Ascending aorta (tissue), 2 donors: ENCODE measurements at regions not wholly inside any gene's neighbourhood (a gene's known extent, or its start where the extent isn't known, plus 50 kb on each side); places are given as distances from the start of the nearest gene placed in this dataset.
A peak's percentile ranks its signal among the peaks of the same experiment; 100 is the strongest.

Experiments used
- DNase-seq, 2 donors: peaks; one replicate each; pipeline ENCODE4 v3.0.0-alpha.2; 2019; ENCODE audit warnings: low spot score in 2 of 2
- H3K27ac ChIP-seq, 2 donors: fragments of 200-600 bp; sonication (generic); one replicate each; pipeline ENCODE4 v1.5.1; 2016 to 2017; ENCODE audit warnings: mild to moderate bottlenecking in 1 of 2
- H3K27me3 ChIP-seq: fragments of 200-600 bp; sonication (generic); one replicate; pipeline ENCODE4 v1.5.1; 2017
- H3K36me3 ChIP-seq, 2 donors: fragments of 200-600 bp; sonication (generic); one replicate each; pipeline ENCODE4 v1.5.1; 2016
- H3K4me1 ChIP-seq, 2 donors: fragments of 200-600 bp; sonication (generic); one replicate each; pipeline ENCODE4 v1.5.1; 2016 to 2017; ENCODE audit warnings: mild to moderate bottlenecking in 1 of 2
- H3K4me3 ChIP-seq, 2 donors: fragments of 200-600 bp; sonication (generic); one replicate each; pipeline ENCODE4 v1.5.1; 2016 to 2017; ENCODE audit warnings: mild to moderate bottlenecking in 1 of 2
- H3K9me3 ChIP-seq, 2 donors: fragments of 200-600 bp; sonication (generic); one replicate each; pipeline ENCODE4 v1.5.1; 2016
- intact Hi-C: fragments of 100-400 bp; cut with DNase I; formaldehyde crosslinking; loops from one replicate; pipeline ENCODE4 v1.15.1; 2023
- TF ChIP-seq, protein P1 (sequence below), 3 experiments: fragments of 200-600 bp in 2 of 3; fragments of 450-650 bp in 1 of 3; sonication (generic) in 2 of 3; IDR thresholded peaks; one replicate each; pipeline ENCODE4 v1.5.1; 2016 to 2019; ENCODE audit warnings: antibody characterized with exemption in 3 of 3, mild to moderate bottlenecking in 1 of 3, moderate library complexity in 1 of 3

DNA sequence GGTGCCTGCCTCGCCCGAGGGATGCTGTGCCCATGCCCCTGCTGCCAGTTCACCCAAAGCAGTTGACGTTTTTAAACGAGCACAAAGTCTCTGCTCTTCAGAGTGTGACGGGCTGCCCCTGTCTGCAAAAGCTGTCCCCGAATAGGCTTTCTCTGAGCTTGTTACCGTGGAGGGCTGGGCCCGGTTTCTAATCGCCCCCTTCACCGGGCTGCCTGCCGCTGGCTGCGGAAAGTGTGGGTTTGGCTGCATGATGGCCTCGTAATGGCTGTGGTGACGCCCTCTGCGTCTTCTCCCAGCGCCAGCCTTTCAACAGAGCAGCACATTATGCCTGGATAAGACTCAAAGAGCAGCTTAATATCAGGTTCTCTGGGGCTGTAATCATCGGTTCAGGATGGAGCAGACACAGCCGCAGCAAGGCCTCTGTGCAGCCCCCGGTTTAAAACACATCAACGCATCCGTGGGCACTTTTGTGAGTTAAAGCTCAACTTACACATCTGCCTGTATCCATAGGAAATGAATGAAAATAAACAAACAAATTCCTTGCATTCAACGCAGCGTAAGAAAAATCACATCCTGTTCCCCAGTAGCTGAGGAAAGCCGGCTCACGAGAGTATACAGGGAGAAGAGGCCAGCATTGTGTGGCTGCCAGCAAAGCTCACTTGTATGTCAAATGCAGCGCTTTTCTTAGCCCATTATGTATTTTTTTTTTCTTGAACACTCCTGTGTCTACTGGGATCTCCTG lies 166.4 kb upstream of the SOX1 start:
- H3K27me3 ChIP-seq: no peaks in the 10 kb centered on the region
- H3K4me1 ChIP-seq: no peaks in the 10 kb centered on the region
- no peak overlapping the region for H3K4me3 ChIP-seq
- H3K36me3 ChIP-seq: no peaks in the 10 kb centered on the region
- no peak overlapping the region for H3K27ac ChIP-seq
- intact Hi-C loops: no loop called here
- no peak for DNase-seq
- TF ChIP-seq, protein P1, sequence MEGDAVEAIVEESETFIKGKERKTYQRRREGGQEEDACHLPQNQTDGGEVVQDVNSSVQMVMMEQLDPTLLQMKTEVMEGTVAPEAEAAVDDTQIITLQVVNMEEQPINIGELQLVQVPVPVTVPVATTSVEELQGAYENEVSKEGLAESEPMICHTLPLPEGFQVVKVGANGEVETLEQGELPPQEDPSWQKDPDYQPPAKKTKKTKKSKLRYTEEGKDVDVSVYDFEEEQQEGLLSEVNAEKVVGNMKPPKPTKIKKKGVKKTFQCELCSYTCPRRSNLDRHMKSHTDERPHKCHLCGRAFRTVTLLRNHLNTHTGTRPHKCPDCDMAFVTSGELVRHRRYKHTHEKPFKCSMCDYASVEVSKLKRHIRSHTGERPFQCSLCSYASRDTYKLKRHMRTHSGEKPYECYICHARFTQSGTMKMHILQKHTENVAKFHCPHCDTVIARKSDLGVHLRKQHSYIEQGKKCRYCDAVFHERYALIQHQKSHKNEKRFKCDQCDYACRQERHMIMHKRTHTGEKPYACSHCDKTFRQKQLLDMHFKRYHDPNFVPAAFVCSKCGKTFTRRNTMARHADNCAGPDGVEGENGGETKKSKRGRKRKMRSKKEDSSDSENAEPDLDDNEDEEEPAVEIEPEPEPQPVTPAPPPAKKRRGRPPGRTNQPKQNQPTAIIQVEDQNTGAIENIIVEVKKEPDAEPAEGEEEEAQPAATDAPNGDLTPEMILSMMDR (IDR thresholded peaks at IDR 0.05): no peak
- no peaks in the 10 kb centered on the region for H3K9me3 ChIP-seq

DNA sequence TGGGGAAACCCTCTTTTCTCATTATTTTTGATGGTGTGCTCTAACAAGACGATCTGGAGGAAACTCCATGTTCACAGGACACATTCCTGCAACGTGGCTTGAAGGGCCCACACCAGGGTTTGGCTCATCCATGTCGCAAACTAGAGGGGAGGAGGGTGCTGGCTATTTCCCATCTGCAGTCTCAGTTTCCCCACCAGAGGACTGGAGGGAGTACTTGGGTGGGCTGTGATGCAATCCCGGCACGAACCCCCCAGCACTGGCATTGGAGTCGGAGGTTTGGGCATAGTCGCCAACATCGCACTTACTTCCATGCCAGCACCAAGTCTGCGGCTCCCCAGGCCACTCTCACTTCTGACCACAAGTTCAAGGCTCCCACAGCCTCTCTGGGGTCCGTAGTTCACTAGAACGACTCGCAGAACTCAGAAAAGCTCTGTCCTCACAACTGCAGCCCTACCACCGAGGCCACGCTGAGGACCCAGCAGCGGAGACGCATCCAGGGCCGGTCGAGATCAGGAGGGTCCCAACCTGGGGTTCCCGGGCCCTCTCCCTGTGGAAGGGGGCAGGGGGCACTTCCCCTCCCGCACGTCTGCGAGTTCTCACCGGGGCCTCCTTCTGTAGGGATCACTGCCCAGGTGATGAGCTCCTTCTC lies 165.6 kb upstream of the SOX1 start:
- Histone ChIP-seq H3K4me1 (no peaks in the 10 kb centered on the region), H3K4me3 (no peak overlapping the region), H3K27ac (no peak overlapping the region), H3K9me3 (no peaks in the 10 kb centered on the region), H3K36me3 (no peaks in the 10 kb centered on the region), H3K27me3 (no peaks in the 10 kb centered on the region)
- TF ChIP-seq, protein P1 (IDR thresholded peaks at IDR 0.05): no peak
- intact Hi-C loops: no loop called here
- DNase-seq: no peak

DNA sequence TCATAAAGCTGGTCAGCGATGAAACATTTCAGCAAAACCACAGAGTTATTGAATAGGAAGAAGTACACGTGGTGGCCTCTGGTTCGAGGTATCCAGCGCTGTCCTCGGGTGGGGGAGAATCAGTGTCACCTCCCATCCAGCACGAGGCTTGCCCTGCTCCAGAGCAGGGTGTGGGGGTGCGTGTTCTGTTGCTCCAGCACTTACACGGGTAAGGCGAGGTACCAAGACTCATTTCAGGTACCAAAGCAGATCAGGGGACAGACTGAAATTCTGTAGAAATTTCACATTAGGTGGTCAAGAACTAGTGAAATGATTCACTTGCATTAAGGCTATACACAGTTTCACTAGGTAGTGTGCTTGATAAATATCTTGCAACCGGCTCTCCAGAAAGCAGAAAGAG lies 164.2 kb upstream of the SOX1 start:
- TF ChIP-seq, protein P1 (IDR thresholded peaks at IDR 0.05): no peak
- H3K4me1 ChIP-seq: no peaks in the 10 kb centered on the region
- no peaks in the 10 kb centered on the region for H3K27me3 ChIP-seq
- no peaks in the 10 kb centered on the region for H3K9me3 ChIP-seq
- no peak overlapping the region for H3K27ac ChIP-seq
- intact Hi-C loops: no loop called here
- H3K36me3 ChIP-seq: no peaks in the 10 kb centered on the region
- no peak for DNase-seq
- H3K4me3 ChIP-seq: no peak overlapping the region

DNA sequence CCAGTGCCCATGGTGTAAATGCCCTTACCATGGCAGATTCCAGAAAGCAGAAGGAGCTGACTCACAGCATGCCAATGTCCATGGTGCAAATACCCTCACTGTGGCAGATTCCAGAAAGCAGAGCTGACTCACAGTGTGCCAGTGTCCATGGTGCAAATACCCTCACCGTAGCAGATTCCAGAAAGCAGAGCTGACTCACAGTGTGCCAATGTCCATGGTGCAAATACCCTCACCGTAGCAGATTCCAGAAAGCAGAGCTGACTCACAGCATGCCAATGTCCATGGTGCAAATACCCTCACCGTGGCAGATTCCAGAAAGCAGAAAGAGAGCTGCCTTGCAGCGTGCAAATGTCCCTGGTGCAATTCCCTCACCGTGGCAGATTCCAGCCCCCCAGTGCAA lies 163.8 kb upstream of the SOX1 start:
- H3K9me3 ChIP-seq: no peaks in the 10 kb centered on the region
- H3K27me3 ChIP-seq: no peaks in the 10 kb centered on the region
- H3K36me3 ChIP-seq: no peaks in the 10 kb centered on the region
- TF ChIP-seq, protein P1 (IDR thresholded peaks at IDR 0.05): no peak
- H3K4me3 ChIP-seq: no peak overlapping the region
- no peak for DNase-seq
- no peaks in the 10 kb centered on the region for H3K4me1 ChIP-seq
- intact Hi-C loops: no loop called here
- H3K27ac ChIP-seq: no peak overlapping the region

DNA sequence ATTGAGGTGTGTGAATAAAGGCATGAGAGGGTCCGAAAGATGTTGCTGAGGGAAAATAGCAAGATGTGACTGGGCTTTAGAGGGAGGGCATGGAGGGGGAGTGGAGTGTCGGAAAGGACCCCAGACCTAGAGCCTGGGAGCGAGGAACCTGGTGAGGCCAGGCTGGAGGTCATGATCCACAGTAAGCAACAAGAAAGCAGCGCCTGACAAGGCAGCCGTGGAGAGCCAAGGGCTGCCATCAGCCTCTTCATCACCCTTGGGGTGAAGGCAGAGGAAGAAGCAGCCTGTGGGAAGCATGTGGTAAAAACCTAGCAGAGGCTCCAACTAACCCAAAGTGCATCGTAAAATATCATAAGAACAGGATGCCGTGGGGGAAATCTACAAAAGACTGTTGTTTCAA lies 162.8 kb upstream of the SOX1 start:
- peak in 1 of 2 donors; percentile 39 for DNase-seq
- intact Hi-C loops: no loop called here
- H3K27me3 ChIP-seq: no peaks in the 10 kb centered on the region
- H3K36me3 ChIP-seq: no peaks in the 10 kb centered on the region
- TF ChIP-seq, protein P1 (IDR thresholded peaks at IDR 0.05): no peak
- H3K4me1 ChIP-seq: no peaks in the 10 kb centered on the region
- H3K4me3 ChIP-seq: no peak overlapping the region
- H3K27ac ChIP-seq: no peak overlapping the region
- no peaks in the 10 kb centered on the region for H3K9me3 ChIP-seq
